GM19467 (cell line): ENCODE measurements at regions not wholly inside any gene's neighbourhood (a gene's known extent, or its start where the extent isn't known, plus 50 kb on each side); places are given as distances from the start of the nearest gene placed in this dataset.

Experiments
- ATAC-seq: cut with Tn5 transposase; IDR thresholded peaks from one replicate; pipeline ENCODE4 v1.9.1; 2021; ENCODE audit warnings: mild to moderate bottlenecking, moderate library complexity; ENCODE audit not compliant: unreplicated experiment

DNA sequence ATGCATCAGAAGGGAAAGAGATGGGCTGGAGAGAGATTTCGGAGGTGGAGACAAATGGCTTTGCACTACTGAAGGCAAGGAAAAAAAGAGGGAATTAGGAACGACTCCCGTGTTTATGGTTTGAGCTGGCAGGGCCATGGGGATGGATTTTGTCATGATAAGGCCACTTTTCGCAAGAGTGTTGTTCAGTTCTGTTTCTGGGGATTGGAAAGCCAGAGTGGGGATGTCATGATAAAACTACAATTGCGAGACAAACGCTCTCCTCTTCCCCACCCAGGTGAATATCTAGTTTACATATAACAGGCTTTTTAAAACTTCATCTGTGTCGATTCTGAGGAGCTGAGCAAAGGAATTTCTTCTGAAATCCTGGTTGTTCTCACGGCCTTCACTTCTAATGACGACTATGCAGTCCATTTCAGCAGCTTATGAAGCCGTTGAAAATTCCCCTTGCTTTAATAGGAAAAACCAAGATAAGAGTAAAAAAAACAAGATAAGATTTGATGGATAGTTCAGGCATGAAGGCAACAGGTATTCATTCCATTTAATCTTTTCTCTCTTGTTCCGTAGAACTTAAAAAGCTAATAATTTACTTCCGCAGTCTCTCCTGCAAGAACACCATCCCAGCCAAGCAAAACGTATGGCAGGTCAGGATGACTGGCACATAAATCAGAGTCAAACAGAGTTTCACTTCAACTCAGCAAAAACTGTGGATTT, 245.6 kb upstream of the PITRM1 start:
- ATAC-seq: no peak

GRCh38 chr10:3417096-3417495, 244.5 kb upstream of the PITRM1 start:
- no peak for ATAC-seq

DNA sequence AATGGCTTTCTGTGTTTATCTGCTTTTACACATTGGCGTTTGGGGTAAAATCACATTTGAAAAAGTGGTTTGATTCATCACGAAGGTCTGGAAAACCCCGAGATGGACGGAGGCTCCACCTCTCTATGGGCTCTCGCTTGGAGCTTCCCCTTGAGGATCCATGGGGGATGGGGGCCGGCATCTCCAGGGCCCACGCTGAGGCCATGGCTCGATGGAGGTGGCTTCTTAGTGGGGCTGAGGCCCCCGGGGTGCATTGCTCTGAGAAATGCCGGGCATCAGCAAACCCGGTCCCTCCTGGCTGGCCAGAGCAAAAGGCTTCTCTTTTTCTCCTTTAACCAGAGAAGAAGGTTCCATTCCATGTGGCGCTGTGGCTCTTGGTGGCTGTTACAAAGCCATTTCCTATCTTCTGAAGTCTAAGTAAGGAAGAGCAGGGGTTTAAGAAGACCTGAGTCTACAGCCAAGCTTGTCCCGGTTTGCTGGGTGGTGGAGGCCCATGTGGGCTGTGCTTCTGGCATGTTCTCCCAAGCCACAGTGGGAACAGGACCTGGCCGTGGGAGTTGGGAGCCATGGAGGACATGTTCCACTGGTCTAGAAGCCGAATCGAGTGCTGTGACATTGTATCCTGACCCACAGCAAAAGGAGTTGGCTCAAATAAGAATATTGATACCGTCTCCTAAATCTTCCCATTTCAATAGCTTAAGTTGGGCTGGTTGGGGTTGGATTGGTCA, 243.5 kb upstream of the PITRM1 start:
- ATAC-seq: no peak

DNA sequence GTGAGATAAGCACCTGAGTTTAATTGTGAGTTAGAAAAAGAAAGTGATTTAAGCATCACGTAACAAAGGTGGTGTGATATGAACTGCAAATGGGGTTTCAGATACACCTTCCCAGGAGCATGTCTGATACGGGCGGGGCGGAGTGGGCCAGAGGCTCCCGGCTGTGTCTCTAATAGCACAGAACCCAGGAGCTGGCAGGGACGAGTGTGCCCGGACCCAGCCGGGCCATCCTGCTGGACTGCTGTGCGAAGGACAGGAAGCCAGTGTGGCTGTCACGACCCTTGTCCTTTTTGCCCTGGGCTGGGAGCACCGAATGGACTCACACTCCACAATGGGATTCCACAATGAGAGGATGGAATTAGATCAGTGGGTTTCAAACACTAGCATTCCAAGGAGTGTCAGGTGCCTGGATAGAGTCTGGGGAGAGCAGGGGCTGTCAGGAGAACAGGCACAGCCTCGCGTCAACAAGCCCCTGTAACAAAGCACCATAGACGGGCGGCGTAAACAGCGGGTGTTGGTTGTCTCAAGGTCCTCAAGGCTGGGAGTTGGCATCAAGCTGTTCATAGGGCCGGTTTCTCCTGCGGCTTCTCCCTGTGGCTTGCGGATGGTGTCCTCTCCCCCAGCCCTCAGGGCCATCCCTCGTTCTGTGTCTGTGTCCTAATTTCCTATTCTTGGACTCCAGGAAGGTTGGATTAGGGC, 242.6 kb upstream of the PITRM1 start:
- no peak for ATAC-seq

DNA sequence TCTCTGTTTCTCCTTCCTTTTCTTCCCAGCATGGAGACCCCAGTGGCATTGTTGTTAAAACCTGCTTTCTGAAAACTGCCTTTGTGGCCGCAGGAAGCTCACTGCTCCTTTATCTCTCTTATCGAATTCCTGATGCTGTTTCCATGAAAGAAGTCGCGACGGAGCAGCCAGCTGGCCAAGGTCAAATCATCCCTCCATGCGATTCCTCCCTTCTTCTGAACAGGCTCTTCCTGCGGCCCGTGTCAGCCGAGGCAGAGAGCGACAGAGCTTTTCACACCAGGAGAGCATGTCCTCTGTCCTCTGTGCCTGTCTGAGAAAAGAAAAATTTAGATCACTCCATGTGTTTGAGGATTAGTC, 242.1 kb upstream of the PITRM1 start:
- no peak for ATAC-seq

- no peak for ATAC-seq
Observed at GRCh38 chr10:3413937-3414666, 241.5 kb upstream of the PITRM1 start.

DNA sequence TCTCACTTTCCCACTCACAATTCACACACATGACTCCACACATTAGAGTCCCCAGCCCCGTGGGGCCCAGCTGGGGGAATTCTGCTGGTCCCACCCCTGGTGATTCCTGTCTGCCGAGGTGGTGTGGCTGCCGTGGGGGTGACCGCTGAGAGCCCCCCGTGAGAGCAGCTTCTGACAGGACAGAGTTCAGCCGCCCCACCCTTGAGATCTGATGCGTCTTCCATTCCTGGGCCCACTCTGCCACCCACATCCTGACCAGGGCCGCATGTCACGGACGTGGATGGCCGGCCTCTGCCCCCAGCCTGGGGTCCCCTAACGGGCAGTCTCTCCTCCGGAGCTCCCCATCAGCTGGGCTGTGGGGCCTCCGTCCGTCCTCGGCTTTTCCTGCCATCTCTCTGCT, 240.1 kb upstream of the PITRM1 start:
- ATAC-seq: no peak

- ATAC-seq: no peak
Observed at GRCh38 chr10:3412071-3412582, 239.5 kb upstream of the PITRM1 start.

DNA sequence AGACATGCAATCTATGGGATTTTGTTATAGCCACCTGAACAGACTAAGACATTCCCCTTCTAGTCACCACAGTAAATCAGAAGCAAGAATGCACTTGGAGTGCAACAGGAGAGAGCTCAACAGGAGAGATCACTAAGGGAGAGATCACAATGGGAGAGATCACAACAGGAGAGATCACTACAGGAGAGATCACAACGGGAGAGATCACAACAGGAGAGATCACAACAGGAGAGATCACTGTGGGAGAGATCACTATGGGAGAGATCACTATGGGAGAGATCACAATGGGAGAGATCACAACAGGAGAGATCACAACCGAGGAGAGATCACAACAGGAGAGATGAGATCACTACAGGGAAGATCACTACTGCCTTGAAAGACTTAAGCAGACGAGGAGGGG, 238.5 kb upstream of the PITRM1 start:
- no peak for ATAC-seq

DNA sequence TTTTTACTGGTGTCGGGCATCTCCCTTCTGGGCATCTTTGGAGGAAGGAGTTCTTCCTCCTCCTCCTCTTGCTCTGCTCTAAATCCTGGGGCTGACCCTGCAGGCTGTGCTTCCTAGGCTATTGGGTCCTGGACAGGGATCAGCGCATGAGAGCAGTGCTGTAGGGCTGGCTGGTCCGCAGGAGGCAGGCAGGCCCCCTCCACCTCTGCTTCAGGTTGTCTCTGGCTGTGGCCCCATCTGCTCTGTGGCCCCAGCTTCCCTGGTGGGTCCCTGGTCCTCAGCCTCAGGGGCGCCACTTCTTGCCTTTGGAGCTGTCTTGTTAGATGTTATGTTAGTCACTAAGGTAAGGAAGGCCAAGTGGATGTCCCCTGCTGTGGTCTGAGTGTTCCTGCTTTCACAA, 237.3 kb upstream of the PITRM1 start:
- no peak for ATAC-seq

GRCh38 chr10:3408603-3409365, 236.2 kb upstream of the PITRM1 start:
- ATAC-seq: no peak

GRCh38 chr10:3407208-3407607, 234.6 kb upstream of the PITRM1 start:
- ATAC-seq: no peak

GRCh38 chr10:3406556-3406955, 234.0 kb upstream of the PITRM1 start:
- ATAC-seq: no peak

- ATAC-seq: no peak
Observed at GRCh38 chr10:3404381-3404780, 231.8 kb upstream of the PITRM1 start.

GRCh38 chr10:3402187-3402751, 229.7 kb upstream of the PITRM1 start:
- no peak for ATAC-seq

- no peak for ATAC-seq
Observed at GRCh38 chr10:3401491-3401938, 228.9 kb upstream of the PITRM1 start.

DNA sequence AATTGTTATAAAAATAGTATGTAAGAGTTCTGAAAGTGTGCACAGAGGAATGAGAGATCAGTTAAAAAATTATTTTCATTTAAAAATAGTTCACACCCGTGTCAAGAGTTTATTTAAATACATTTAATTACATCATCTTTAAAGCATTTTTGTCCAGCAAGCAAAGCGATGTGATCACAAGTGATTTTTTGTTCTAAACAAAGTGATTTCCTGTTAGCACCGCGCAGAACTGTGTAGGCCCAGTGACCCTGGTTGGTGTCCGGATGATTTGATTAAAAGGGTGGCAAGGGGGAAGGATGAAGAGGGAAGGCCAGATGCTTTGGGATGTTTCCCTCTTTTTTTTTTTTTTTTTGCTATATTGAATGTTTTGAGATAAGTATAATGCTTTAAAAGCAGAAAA, 227.8 kb upstream of the PITRM1 start:
- ATAC-seq: no peak

DNA sequence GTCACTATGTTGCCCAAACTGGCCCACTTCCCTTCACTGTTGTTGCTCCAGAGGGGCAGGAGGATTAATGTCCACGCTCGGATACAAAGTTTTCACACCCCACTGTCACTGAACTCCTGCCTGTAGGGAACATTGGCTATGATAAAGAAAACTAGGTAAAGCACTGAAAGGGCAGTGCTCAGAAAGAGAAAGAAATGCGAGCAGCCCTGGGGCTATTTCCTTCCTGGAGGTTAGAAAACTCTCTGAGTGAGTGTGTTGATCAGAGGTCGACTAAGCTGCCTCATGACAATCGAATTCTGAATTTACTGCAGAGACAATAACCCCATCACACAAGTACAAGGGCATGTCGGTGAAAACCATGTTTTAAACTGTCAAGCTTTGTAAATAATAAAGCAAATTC, 227.2 kb upstream of the PITRM1 start:
- no peak for ATAC-seq

GRCh38 chr10:3398825-3399646, 226.5 kb upstream of the PITRM1 start:
- ATAC-seq: no peak
